K562 (cell line): ENCODE measurements at regions not wholly inside any gene's neighbourhood (a gene's known extent, or its start where the extent isn't known, plus 50 kb on each side); places are given as distances from the start of the nearest gene placed in this dataset.

Experiments
- ATAC-seq: fragments of 200-7000 bp; cut with Tn5 transposase; 3 replicates; pipeline ENCODE4 v1.9.1; 2020; ENCODE audit warnings: moderate library complexity
- BruUV-seq: library from RNA; stranded (reverse); fragments of 400-500 nt; replicated peaks from 2 replicates; lab custom pipeline; 2021; lab: Mats Ljungman, UMichigan
- CTCF ChIA-PET: fragments of 300-600 bp; formaldehyde crosslinking; extraction: SDS; loops from one replicate; lab custom pipeline; 2021; ENCODE audit warnings: low intra/inter-chr PET ratio; lab: Yijun Ruan, JAX
- POLR2A ChIA-PET: fragments of 300-600, 350-650 bp; sonication (Branson Sonifier 250); formaldehyde crosslinking; extraction: SDS; loops from one replicate; lab custom pipeline; 2021; ENCODE audit warnings: antibody characterized with exemption, inconsistent platforms; lab: Yijun Ruan, JAX
- DNase-seq, 4 experiments: peaks; one replicate each; pipeline versions ENCODE4 v3.0.0 to v3.0.0-alpha.2; 2011 to 2018; ENCODE audit warnings: low spot score in 3 of 4, mixed read lengths in 3 of 4; ENCODE audit errors: extremely low read depth in 1 of 4
- FAIRE-seq: peaks from 2 replicates; lab custom pipeline; 2011; peaks lifted over from hg19 to GRCh38; lab: Jason Lieb, UNC
- H2AFZ ChIP-seq: 2 replicates; pipeline ENCODE4 v1.6.0; 2011; ENCODE audit warnings: low read depth, low read length, control low read depth, inconsistent platforms
- H3K27ac ChIP-seq: fragments of 200-600 bp; 3 replicates; pipeline ENCODE4 v1.8.0; 2011; ENCODE audit warnings: low read depth, mild to moderate bottlenecking, control low read depth, inconsistent platforms, low read length, moderate library complexity, mixed read lengths; ENCODE audit errors: extremely low read depth
- H3K27me3 ChIP-seq, 2 experiments: fragments of 300-600 bp in 1 of 2; 2 replicates in 1 of 2; 3 replicates in 1 of 2; pipeline versions ENCODE4 v1.6.0 to v1.8.0; 2011; ENCODE audit warnings: inconsistent platforms in 2 of 2, low read length in 2 of 2, mild to moderate bottlenecking in 1 of 2, mixed read lengths in 1 of 2, moderate library complexity in 1 of 2; ENCODE audit not compliant: control insufficient read depth in 2 of 2, insufficient read depth in 2 of 2
- H3K36me3 ChIP-seq: fragments of 300-600 bp; 3 replicates; pipeline ENCODE4 v1.8.0; 2011; ENCODE audit warnings: mild to moderate bottlenecking, low read length, inconsistent platforms; ENCODE audit not compliant: control insufficient read depth, insufficient read depth
- H3K4me1 ChIP-seq, 2 experiments: fragments of 200-600 bp in 1 of 2; replicated peaks in 1 of 2; 2 replicates in 1 of 2; 3 replicates in 1 of 2; pipeline versions ENCODE4 v1.5.1 to v1.8.0; 2011; ENCODE audit warnings: inconsistent platforms in 2 of 2, low read length in 2 of 2, mild to moderate bottlenecking in 1 of 2, mixed read lengths in 1 of 2, moderate library complexity in 1 of 2; ENCODE audit not compliant: control insufficient read depth in 2 of 2, insufficient read depth in 2 of 2
- H3K4me2 ChIP-seq: 2 replicates; pipeline ENCODE4 v1.6.1; 2011; ENCODE audit warnings: low read length, control low read depth, inconsistent platforms, mixed read lengths; ENCODE audit not compliant: insufficient read depth
- H3K4me3 ChIP-seq: fragments of 200-600 bp; sonication (generic), shearing (Covaris generic); 2 replicates; pipeline ENCODE4 v1.5.1; 2016; ENCODE audit warnings: control low read depth, inconsistent platforms
- H3K79me2 ChIP-seq: fragments of 200-600 bp; 3 replicates; pipeline ENCODE4 v1.8.0; 2011; ENCODE audit warnings: low read length, inconsistent platforms; ENCODE audit not compliant: control insufficient read depth, insufficient read depth
- H3K9ac ChIP-seq, 2 experiments: 2 replicates each; pipeline versions ENCODE4 v1.6.0 to v1.6.1; 2011; ENCODE audit warnings: low read depth in 2 of 2, low read length in 2 of 2, control low read depth in 1 of 2, inconsistent platforms in 1 of 2, mild to moderate bottlenecking in 1 of 2, mixed read lengths in 1 of 2; ENCODE audit not compliant: insufficient read depth in 1 of 2
- H3K9me1 ChIP-seq: one replicate; pipeline ENCODE4 v1.6.0; 2011; ENCODE audit warnings: inconsistent platforms, mild to moderate bottlenecking, low read length, moderate library complexity; ENCODE audit not compliant: control insufficient read depth, insufficient read depth
- H3K9me3 ChIP-seq: replicated peaks from 2 replicates; pipeline ENCODE4 v1.5.1; 2011; ENCODE audit warnings: low read depth, low read length, inconsistent platforms; ENCODE audit not compliant: control insufficient read depth, insufficient read depth
- H4K20me1 ChIP-seq: replicated peaks from 2 replicates; pipeline ENCODE4 v1.6.1; 2011; ENCODE audit warnings: low read length, inconsistent platforms, mixed read lengths; ENCODE audit not compliant: control insufficient read depth, insufficient read depth
- DPF2 ChIP-seq: fragments of 450-650 bp; IDR thresholded peaks from 2 replicates; pipeline ENCODE4 v1.6.1; 2016
- ILF3 ChIP-seq: fragments of 450-650 bp; IDR thresholded peaks from 2 replicates; pipeline ENCODE4 v1.6.1; 2018; ENCODE audit warnings: antibody characterized with exemption, mild to moderate bottlenecking, moderate library complexity, borderline replicate concordance
- KDM4B ChIP-seq, 2 experiments: fragments of 450-650 bp in 1 of 2; sonication (generic) in 1 of 2; IDR thresholded peaks; 2 replicates each; pipeline ENCODE4 v1.6.1; 2016 to 2017; ENCODE audit warnings: borderline replicate concordance in 2 of 2, antibody characterized with exemption in 1 of 2, low read depth in 1 of 2, mild to moderate bottlenecking in 1 of 2
- PRPF4 ChIP-seq: fragments of 200-400 bp; formaldehyde crosslinking; IDR thresholded peaks from one replicate; pipeline ENCODE4 v1.6.1; 2017; ENCODE audit warnings: low read length, low read depth, mild to moderate bottlenecking; ENCODE audit not compliant: insufficient read depth, poor library complexity, severe bottlenecking
- RBM22 ChIP-seq: fragments of 200-400 bp; formaldehyde crosslinking; IDR thresholded peaks from 2 replicates; pipeline ENCODE4 v1.6.1; 2018; ENCODE audit warnings: low read length, low read depth; ENCODE audit not compliant: poor library complexity, severe bottlenecking
- RFX5 ChIP-seq: IDR thresholded peaks from 2 replicates; pipeline ENCODE4 v1.6.1; 2011; ENCODE audit warnings: low read depth, mild to moderate bottlenecking, improper control_type of control experiment, low read length
- ZNF384 ChIP-seq: IDR thresholded peaks from 2 replicates; pipeline ENCODE4 v1.6.1; 2012; ENCODE audit warnings: low read depth, low read length, improper control_type of control experiment
- WGBS: fragments of 100-300 bp; shearing (Covaris generic); methylation state at CpG from one replicate; pipeline ENCODE4 v1.1.6; 2016; ENCODE audit warnings: low coverage, mixed read lengths; ENCODE audit not compliant: insufficient coverage; ENCODE audit errors: missing lambda C conversion rate; 5-methylcytosine and 5-hydroxymethylcytosine counted together
- in situ Hi-C: fragments of 300-500 bp; cut with MboI; formaldehyde crosslinking; loops from 4 replicates; pipeline ENCODE4 v1.15.0; 2018; ENCODE audit warnings: inconsistent platforms, mixed read lengths
- intact Hi-C: fragments of 100-400 bp; cut with micrococcal nuclease; formaldehyde crosslinking; loops from 2 replicates; pipeline ENCODE4 v1.14.2; 2022
- TF ChIP-seq, protein P1 (sequence below), 2 experiments: IDR thresholded peaks; 2 replicates each; pipeline ENCODE4 v1.6.1; 2012; ENCODE audit warnings: improper control_type of control experiment in 2 of 2, low read depth in 2 of 2, low read length in 2 of 2, borderline replicate concordance in 1 of 2
- TF ChIP-seq, protein P2 (sequence below): fragments of 450-650 bp; IDR thresholded peaks from 2 replicates; pipeline ENCODE4 v1.6.1; 2014; ENCODE audit warnings: low read depth, mild to moderate bottlenecking, moderate library complexity, borderline replicate concordance
- TF ChIP-seq, protein P3 (sequence below): fragments of 250-450 bp; sonication (Bioruptor Pico); IDR thresholded peaks from 2 replicates; pipeline ENCODE4 v1.9.0; 2021; ENCODE audit warnings: mild to moderate bottlenecking, inconsistent platforms
- TF ChIP-seq, protein P4 (sequence below): fragments of 450-650 bp; IDR thresholded peaks from 2 replicates; pipeline ENCODE4 v1.6.1; 2018; ENCODE audit not compliant: partially characterized antibody

DNA sequence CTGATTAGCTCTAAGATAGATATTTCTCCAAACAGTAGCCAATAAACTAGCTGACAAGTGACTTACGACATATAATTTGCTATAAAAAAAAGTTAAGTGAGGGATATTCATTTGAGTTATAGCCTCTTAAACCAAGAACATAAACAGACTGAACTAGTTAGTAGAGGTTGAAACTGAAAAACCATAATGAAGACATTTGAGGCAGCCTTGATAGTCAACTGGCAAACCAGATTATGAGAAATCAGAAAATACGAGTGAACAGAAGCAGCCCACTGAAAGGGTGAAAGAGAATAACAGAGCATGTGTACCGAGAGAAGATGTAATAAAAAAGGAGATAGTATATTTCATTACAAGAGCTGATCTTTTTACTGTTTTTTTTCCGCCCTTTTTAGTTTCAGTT is 698.1 kb upstream of the SETBP1 start:
- Histone ChIP-seq H3K9me3 (no peaks in the 10 kb centered on the region), H3K9ac (no peak overlapping the region), H3K27me3 (no peaks in the 10 kb centered on the region), H3K4me1 (no peaks in the 10 kb centered on the region), H2AFZ (no peak overlapping the region), H3K36me3 (no peaks in the 10 kb centered on the region), H3K79me2 (no peaks in the 10 kb centered on the region), H3K27ac (no peak overlapping the region), H4K20me1 (no peaks in the 10 kb centered on the region), H3K4me2 (no peak overlapping the region), H3K9me1 (no peaks in the 10 kb centered on the region), H3K4me3 (no peak overlapping the region)
- WGBS, result 0% methylated on average over 4 of the region's 4 CpGs
- DNase-seq (no peak), ATAC-seq (no peak), FAIRE-seq (no peak)
- no TSS peak for BruUV-seq
- in situ Hi-C loops, result no loop called here
- intact Hi-C loops, result no loop called here
- CTCF ChIA-PET, result no interaction called here
- POLR2A ChIA-PET, result no interaction called here
- TF ChIP-seq, protein P1, sequence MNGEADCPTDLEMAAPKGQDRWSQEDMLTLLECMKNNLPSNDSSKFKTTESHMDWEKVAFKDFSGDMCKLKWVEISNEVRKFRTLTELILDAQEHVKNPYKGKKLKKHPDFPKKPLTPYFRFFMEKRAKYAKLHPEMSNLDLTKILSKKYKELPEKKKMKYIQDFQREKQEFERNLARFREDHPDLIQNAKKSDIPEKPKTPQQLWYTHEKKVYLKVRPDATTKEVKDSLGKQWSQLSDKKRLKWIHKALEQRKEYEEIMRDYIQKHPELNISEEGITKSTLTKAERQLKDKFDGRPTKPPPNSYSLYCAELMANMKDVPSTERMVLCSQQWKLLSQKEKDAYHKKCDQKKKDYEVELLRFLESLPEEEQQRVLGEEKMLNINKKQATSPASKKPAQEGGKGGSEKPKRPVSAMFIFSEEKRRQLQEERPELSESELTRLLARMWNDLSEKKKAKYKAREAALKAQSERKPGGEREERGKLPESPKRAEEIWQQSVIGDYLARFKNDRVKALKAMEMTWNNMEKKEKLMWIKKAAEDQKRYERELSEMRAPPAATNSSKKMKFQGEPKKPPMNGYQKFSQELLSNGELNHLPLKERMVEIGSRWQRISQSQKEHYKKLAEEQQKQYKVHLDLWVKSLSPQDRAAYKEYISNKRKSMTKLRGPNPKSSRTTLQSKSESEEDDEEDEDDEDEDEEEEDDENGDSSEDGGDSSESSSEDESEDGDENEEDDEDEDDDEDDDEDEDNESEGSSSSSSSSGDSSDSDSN (IDR thresholded peaks at IDR 0.05; ENCODE audit: borderline replicate concordance in 1 of 2, low read depth in 2 of 2, low read length in 2 of 2), result no peak
- TF ChIP-seq ZNF384 (no peak), RBM22 (no peak), RFX5 (no peak), ILF3 (no peak), DPF2 (no peak), PRPF4 (no peak), KDM4B (IDR thresholded peaks at IDR 0.05; ENCODE audit: borderline replicate concordance in 2 of 2, low read depth in 1 of 2) (no peak)
- TF ChIP-seq, protein P2, sequence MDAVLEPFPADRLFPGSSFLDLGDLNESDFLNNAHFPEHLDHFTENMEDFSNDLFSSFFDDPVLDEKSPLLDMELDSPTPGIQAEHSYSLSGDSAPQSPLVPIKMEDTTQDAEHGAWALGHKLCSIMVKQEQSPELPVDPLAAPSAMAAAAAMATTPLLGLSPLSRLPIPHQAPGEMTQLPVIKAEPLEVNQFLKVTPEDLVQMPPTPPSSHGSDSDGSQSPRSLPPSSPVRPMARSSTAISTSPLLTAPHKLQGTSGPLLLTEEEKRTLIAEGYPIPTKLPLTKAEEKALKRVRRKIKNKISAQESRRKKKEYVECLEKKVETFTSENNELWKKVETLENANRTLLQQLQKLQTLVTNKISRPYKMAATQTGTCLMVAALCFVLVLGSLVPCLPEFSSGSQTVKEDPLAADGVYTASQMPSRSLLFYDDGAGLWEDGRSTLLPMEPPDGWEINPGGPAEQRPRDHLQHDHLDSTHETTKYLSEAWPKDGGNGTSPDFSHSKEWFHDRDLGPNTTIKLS, result no peak
- TF ChIP-seq, protein P3, sequence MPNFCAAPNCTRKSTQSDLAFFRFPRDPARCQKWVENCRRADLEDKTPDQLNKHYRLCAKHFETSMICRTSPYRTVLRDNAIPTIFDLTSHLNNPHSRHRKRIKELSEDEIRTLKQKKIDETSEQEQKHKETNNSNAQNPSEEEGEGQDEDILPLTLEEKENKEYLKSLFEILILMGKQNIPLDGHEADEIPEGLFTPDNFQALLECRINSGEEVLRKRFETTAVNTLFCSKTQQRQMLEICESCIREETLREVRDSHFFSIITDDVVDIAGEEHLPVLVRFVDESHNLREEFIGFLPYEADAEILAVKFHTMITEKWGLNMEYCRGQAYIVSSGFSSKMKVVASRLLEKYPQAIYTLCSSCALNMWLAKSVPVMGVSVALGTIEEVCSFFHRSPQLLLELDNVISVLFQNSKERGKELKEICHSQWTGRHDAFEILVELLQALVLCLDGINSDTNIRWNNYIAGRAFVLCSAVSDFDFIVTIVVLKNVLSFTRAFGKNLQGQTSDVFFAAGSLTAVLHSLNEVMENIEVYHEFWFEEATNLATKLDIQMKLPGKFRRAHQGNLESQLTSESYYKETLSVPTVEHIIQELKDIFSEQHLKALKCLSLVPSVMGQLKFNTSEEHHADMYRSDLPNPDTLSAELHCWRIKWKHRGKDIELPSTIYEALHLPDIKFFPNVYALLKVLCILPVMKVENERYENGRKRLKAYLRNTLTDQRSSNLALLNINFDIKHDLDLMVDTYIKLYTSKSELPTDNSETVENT (CRISPR knock-in tag), result no peak
- TF ChIP-seq, protein P4, sequence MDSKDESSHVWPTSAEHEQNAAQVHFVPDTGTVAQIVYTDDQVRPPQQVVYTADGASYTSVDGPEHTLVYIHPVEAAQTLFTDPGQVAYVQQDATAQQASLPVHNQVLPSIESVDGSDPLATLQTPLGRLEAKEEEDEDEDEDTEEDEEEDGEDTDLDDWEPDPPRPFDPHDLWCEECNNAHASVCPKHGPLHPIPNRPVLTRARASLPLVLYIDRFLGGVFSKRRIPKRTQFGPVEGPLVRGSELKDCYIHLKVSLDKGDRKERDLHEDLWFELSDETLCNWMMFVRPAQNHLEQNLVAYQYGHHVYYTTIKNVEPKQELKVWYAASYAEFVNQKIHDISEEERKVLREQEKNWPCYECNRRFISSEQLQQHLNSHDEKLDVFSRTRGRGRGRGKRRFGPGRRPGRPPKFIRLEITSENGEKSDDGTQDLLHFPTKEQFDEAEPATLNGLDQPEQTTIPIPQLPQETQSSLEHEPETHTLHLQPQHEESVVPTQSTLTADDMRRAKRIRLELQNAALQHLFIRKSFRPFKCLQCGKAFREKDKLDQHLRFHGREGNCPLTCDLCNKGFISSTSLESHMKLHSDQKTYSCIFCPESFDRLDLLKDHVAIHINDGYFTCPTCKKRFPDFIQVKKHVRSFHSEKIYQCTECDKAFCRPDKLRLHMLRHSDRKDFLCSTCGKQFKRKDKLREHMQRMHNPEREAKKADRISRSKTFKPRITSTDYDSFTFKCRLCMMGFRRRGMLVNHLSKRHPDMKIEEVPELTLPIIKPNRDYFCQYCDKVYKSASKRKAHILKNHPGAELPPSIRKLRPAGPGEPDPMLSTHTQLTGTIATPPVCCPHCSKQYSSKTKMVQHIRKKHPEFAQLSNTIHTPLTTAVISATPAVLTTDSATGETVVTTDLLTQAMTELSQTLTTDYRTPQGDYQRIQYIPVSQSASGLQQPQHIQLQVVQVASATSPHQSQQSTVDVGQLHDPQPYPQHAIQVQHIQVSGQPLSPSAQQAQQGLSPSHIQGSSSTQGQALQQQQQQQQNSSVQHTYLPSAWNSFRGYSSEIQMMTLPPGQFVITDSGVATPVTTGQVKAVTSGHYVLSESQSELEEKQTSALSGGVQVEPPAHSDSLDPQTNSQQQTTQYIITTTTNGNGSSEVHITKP, result no peak
